Brain microvascular endothelial cell (primary cell): ENCODE measurements at regions not wholly inside any gene's neighbourhood (a gene's known extent, or its start where the extent isn't known, plus 50 kb on each side); places are given as distances from the start of the nearest gene placed in this dataset.

ENCODE experiments used
- DNase-seq: peaks from one replicate; pipeline ENCODE4 v3.0.0-alpha.2; 2020
- H3K27ac ChIP-seq: fragments of 250-450 bp; sonication (Bioruptor Pico); 2 replicates; pipeline ENCODE4 v1.5.1; 2020; ENCODE audit warnings: mild to moderate bottlenecking, moderate library complexity
- H3K27me3 ChIP-seq: fragments of 250-450 bp; sonication (Bioruptor Pico); replicated peaks from 2 replicates; pipeline ENCODE4 v1.5.1; 2020; ENCODE audit warnings: mild to moderate bottlenecking
- H3K36me3 ChIP-seq: fragments of 250-450 bp; sonication (Bioruptor Pico); replicated peaks from 2 replicates; pipeline ENCODE4 v1.5.1; 2020; ENCODE audit warnings: mild to moderate bottlenecking
- H3K4me3 ChIP-seq: 2 replicates; pipeline ENCODE4 v1.5.1; 2011; ENCODE audit warnings: low read depth, mild to moderate bottlenecking, control low read depth, low read length, moderate library complexity
- in situ Hi-C: cut with HindIII; loops from 2 replicates; pipeline ENCODE4 v1.10.0; 2017; ENCODE audit warnings: low sequenced_read_pairs, low pct_ligation_motif_present
- TF ChIP-seq, protein P1 (sequence below): IDR thresholded peaks from 2 replicates; pipeline ENCODE4 v1.5.1; 2011; ENCODE audit warnings: low read depth, mild to moderate bottlenecking, moderate library complexity, low read length, control low read depth, inconsistent platforms; ENCODE audit errors: missing control alignments

DNA sequence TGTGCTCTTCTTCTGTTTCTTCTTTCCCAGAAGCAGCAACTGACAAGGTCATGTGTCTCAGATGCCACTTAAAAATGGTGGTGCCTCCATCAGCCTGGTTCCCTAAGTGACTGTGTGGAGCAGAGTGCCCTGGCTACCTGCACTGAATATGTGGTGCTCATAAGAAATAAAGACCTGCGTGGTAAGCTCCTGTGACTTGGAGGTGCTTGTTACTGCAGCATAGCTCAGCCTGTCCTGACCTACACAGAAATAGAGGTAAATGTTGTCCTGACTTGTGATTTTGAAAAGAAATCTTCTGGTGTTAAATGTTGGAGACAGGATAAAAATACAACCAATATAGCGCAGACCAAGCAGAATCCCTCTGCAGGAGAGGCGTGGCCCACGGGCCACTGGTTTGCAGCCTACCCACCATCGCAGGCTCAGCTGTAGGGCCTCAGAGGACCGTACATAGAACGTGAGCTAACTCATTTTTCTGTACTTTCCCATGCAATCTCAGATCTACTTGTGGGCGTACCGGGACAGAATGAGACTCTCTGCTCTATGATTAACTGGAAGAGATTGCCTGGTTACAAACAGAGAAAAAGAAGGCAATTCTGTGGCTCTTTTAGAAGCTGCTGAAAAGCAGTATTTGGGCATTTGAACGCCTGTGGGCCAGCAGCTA, 79.4 kb upstream of the UNC5A start:
- in situ Hi-C loops = no loop called here
- Histone ChIP-seq H3K27ac (no peak overlapping the region), H3K36me3 (no peaks in the 10 kb centered on the region), H3K4me3 (no peak overlapping the region), H3K27me3 (peaks cover 15% of the 10 kb centered on the region)
- DNase-seq = no peak
- TF ChIP-seq, protein P1, sequence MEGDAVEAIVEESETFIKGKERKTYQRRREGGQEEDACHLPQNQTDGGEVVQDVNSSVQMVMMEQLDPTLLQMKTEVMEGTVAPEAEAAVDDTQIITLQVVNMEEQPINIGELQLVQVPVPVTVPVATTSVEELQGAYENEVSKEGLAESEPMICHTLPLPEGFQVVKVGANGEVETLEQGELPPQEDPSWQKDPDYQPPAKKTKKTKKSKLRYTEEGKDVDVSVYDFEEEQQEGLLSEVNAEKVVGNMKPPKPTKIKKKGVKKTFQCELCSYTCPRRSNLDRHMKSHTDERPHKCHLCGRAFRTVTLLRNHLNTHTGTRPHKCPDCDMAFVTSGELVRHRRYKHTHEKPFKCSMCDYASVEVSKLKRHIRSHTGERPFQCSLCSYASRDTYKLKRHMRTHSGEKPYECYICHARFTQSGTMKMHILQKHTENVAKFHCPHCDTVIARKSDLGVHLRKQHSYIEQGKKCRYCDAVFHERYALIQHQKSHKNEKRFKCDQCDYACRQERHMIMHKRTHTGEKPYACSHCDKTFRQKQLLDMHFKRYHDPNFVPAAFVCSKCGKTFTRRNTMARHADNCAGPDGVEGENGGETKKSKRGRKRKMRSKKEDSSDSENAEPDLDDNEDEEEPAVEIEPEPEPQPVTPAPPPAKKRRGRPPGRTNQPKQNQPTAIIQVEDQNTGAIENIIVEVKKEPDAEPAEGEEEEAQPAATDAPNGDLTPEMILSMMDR = no peak

DNA sequence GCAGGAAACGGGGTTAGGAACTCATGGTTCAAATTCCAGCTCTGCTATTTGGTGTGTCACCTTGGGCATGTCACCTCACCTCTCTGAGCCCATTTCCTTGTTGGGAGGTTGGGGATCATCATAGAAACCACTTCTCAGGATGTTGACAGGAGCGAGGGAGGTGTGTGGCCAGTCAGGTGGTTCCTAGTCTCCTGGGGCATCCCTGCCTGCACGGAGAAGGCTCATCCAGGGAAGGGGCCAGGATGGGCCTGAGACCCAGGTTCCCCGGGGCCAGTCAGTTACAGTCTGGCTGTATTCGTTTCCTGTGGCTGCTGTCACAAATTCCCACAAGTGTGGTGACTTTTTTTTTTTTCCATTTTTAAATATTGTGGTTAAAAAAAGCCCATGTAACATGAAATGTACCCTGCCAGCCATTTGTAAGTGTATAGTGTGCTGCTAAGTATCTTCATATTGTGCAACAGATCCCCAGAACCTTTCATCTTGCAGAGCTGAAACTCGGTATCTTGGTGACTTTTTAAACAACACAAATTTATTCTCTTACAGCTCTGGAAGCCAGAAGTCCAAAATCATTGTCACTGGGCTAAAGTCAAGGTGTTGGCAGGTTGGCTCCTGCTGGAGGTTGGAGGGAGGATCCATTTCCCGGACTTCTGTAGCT, 78.7 kb upstream of the UNC5A start:
- TF ChIP-seq, protein P1 = no peak
- Histone ChIP-seq H3K27me3 (peaks cover 13% of the 10 kb centered on the region), H3K4me3 (no peak overlapping the region)

DNA sequence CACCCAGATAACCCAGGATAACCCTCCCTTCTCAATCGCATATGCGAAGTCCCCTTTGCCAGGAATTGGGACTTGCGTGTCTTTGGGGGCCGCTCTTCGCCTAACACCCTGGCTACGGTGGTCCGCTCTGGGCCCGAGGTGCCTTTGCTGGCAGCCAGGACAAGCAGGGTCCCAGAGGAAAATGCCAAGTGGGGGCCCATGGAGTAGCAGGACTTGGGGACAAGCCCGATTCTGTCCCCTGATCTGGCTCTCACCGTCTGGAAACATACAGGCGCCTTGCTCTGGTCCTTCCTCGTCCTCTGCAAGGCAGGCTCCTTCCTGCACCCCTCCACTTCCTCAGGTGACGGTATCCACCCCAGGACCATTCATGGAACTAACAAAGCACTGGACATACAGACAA, 78.1 kb upstream of the UNC5A start:
- TF ChIP-seq, protein P1 = no peak
- Histone ChIP-seq H3K4me3 (no peak overlapping the region), H3K36me3 (no peaks in the 10 kb centered on the region), H3K27me3 (peaks cover 17% of the 10 kb centered on the region), H3K27ac (no peak overlapping the region)
- in situ Hi-C loops = no loop called here
- no peak for DNase-seq

More for the DNA sequence above, 78.7 kb upstream of the UNC5A start:
- DNase-seq = no peak
- Histone ChIP-seq H3K27ac (no peak overlapping the region), H3K36me3 (no peaks in the 10 kb centered on the region)
- in situ Hi-C loops = no loop called here

DNA sequence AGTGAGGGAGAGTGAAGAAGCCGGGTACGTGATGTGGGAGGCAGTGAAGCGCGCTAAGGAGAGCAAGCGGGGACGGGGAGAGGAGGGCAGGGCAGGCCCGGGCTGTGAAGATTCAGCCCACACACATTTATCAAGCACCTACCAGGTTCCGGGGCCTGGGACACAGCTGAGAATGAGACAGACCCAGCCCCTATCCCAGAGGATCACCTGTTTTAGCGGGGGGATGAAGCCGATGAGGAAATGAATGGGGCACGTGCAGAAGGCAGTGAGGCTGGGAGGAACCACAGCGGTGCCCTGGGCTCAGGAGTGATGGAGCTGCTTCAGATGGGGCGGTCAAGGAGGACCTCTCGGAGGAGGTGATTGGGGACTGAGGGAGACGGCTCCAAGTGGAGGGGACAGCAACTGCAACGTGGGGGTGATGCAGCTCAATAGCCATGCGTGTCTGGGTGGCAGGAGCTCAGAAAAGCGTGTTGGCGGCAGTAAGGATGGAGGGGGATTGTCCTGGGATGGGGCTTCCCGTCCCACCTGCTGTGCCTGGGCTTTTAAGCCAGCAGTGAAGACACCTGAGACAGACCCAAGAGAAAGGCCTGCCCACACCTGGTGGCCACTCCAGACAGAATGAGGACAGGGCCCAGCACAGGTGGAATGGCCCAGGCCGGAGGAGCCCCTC, 77.5 kb upstream of the UNC5A start:
- H3K4me3 ChIP-seq = no peak overlapping the region
- TF ChIP-seq, protein P1 = no peak
- H3K27ac ChIP-seq = no peak overlapping the region
- no peaks in the 10 kb centered on the region for H3K36me3 ChIP-seq
- in situ Hi-C loops = no loop called here
- DNase-seq = no peak
- peaks cover 20% of the 10 kb centered on the region for H3K27me3 ChIP-seq

DNA sequence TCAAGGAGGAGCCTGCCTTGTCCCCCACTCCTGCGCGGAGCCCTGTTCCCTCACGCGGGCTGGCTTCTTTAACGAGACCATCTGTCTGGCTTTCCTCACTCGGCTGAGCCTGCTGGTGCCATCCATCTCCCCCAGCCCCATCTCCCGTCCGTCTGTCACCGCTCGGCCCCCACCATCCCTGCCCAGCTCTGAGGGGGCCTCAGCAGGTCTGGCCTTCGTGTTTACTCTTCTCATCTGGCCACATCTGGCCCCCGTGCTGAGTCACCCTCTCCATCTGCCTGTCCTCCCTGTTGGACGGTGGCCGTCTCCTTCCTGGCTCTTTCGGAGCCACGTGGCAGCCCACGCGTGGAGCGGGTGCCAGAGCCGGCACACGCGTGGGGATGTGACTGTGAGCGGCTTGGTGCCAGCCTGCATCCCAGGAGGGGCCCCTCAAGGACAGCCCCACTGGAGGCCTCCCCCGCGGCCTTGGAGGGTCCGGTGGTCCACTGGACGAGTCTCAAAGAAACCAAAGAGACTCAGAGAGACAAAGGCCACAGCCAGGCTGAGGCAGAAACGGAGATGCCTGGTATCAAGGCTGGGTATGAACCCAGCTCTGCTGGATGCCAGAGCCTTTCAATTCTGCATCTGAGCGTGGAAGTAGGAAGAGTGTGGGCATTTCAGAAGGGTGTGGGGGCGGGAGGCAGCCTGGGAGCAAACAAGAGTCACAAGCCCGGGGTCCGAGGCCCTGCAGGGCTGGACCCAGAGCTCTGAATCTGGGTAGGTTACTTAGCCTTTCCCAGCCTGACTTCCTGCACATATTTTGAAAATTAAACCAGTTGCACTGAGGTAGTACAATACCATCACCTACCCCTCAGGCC, 76.7 kb upstream of the UNC5A start:
- TF ChIP-seq, protein P1 = no peak
- Histone ChIP-seq H3K36me3 (no peaks in the 10 kb centered on the region), H3K27ac (no peak overlapping the region), H3K4me3 (no peak overlapping the region), H3K27me3 (peaks cover 22% of the 10 kb centered on the region)
- no peak for DNase-seq
- in situ Hi-C loops = no loop called here
